ENCODE measurements at regions not wholly inside any gene's neighbourhood (a gene's known extent, or its start where the extent isn't known, plus 50 kb on each side); places are given as distances from the start of the nearest gene placed in this dataset.

- TF ChIP-seq ZMAT3 (CRISPR knock-in tag; conservative IDR thresholded peaks at IDR 0.05) = peak; percentile 43; the same call in 1 of the 2 replicates
- TF ChIP-seq IKZF1 (IDR thresholded peaks at IDR 0.05) = no peak
- TF ChIP-seq ARNT2 (CRISPR knock-in tag; IDR thresholded peaks at IDR 0.05; ENCODE audit: low read depth) = no peak; the same call in 1 of the 2 replicates
- TF ChIP-seq HNF4G (IDR thresholded peaks at IDR 0.05; ENCODE audit: borderline replicate concordance, low read depth, low read length) = no peak; the same call in 1 of the 2 replicates
- TF ChIP-seq HNF4G (CRISPR knock-in tag; IDR thresholded peaks at IDR 0.05; ENCODE audit: borderline replicate concordance, low read depth) = peak; percentile 38; the same call in 1 of the 2 replicates
- no peak; the same call in none of the 2 replicates for TF ChIP-seq ZNF724P (CRISPR knock-in tag; IDR thresholded peaks at IDR 0.05; ENCODE audit: borderline replicate concordance)
- TF ChIP-seq ZNF740 (CRISPR knock-in tag; IDR thresholded peaks at IDR 0.05) = no peak
- no peak for TF ChIP-seq TRAFD1 (CRISPR knock-in tag; IDR thresholded peaks at IDR 0.05; ENCODE audit: borderline replicate concordance)
- TF ChIP-seq TCF7L2 (IDR thresholded peaks at IDR 0.05; ENCODE audit: low read depth, low read length) = no peak
- no peak for TF ChIP-seq REXO4 (CRISPR knock-in tag; IDR thresholded peaks at IDR 0.05; ENCODE audit: borderline replicate concordance)
- no peak for TF ChIP-seq CENPX (CRISPR knock-in tag; IDR thresholded peaks at IDR 0.05)
- no peak for TF ChIP-seq NFIB (CRISPR knock-in tag; IDR thresholded peaks at IDR 0.05; ENCODE audit: borderline replicate concordance)
- TF ChIP-seq, protein P1, sequence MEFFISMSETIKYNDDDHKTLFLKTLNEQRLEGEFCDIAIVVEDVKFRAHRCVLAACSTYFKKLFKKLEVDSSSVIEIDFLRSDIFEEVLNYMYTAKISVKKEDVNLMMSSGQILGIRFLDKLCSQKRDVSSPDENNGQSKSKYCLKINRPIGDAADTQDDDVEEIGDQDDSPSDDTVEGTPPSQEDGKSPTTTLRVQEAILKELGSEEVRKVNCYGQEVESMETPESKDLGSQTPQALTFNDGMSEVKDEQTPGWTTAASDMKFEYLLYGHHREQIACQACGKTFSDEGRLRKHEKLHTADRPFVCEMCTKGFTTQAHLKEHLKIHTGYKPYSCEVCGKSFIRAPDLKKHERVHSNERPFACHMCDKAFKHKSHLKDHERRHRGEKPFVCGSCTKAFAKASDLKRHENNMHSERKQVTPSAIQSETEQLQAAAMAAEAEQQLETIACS (CRISPR knock-in tag; IDR thresholded peaks at IDR 0.05) = no peak; the same call in 1 of the 2 replicates
- TF ChIP-seq ZNF253 (CRISPR knock-in tag; IDR thresholded peaks at IDR 0.05; ENCODE audit: borderline replicate concordance) = 0 out of 2 replicates have a peak, but pooled peaks have one; percentile 21
- TF ChIP-seq, protein P2, sequence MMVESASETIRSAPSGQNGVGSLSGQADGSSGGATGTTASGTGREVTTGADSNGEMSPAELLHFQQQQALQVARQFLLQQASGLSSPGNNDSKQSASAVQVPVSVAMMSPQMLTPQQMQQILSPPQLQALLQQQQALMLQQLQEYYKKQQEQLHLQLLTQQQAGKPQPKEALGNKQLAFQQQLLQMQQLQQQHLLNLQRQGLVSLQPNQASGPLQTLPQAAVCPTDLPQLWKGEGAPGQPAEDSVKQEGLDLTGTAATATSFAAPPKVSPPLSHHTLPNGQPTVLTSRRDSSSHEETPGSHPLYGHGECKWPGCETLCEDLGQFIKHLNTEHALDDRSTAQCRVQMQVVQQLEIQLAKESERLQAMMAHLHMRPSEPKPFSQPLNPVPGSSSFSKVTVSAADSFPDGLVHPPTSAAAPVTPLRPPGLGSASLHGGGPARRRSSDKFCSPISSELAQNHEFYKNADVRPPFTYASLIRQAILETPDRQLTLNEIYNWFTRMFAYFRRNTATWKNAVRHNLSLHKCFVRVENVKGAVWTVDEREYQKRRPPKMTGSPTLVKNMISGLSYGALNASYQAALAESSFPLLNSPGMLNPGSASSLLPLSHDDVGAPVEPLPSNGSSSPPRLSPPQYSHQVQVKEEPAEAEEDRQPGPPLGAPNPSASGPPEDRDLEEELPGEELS (CRISPR knock-in tag; IDR thresholded peaks at IDR 0.05) = peak; percentile 13; the same call in 1 of the 2 replicates
- TF ChIP-seq PTBP1 (IDR thresholded peaks at IDR 0.05; ENCODE audit: low read depth, low read length, poor library complexity, severe bottlenecking) = peak; percentile 67
Observed at GRCh38 chr2:64751286-64752260, 97.9 kb upstream of the SERTAD2 start (continued).

Measured in HepG2 (cell line).